GM23338 (cell line): ENCODE measurements at regions not wholly inside any gene's neighbourhood (a gene's known extent, or its start where the extent isn't known, plus 50 kb on each side); places are given as distances from the start of the nearest gene placed in this dataset.
A peak's percentile ranks its signal among the peaks of the same experiment; 100 is the strongest.
"Not testable (repeated sequence)": the region's sequence is repeated elsewhere in the genome, so short reads cannot be mapped to it uniquely, and the experiment has no call there.

Experiments used
- ATAC-seq: fragments of 200-7000 bp; cut with Tn5 transposase; 3 replicates; pipeline ENCODE4 v1.9.1; 2020
- DNase-seq: peaks from one replicate; pipeline ENCODE4 v3.0.0-alpha.2; 2015; ENCODE audit warnings: low spot score
- H2AFZ ChIP-seq: fragments of 200-600 bp; sonication (generic); 2 replicates; pipeline ENCODE4 v1.8.0; 2016; ENCODE audit warnings: antibody characterized with exemption, mild to moderate bottlenecking, moderate library complexity
- H3F3A ChIP-seq: fragments of 200-600 bp; sonication (generic); replicated peaks from 2 replicates; pipeline ENCODE4 v1.8.0; 2017; ENCODE audit warnings: antibody characterized with exemption, mixed run types, low read depth
- H3K27ac ChIP-seq: fragments of 200-600 bp; sonication (generic); 2 replicates; pipeline ENCODE4 v1.6.1; 2016; ENCODE audit warnings: low read depth
- H3K27me3 ChIP-seq: fragments of 200-600 bp; sonication (generic); 2 replicates; pipeline ENCODE4 v1.8.0; 2016; ENCODE audit warnings: mild to moderate bottlenecking, mixed run types, moderate library complexity; ENCODE audit not compliant: insufficient read depth
- H3K36me3 ChIP-seq: fragments of 200-600 bp; sonication (generic); 2 replicates; pipeline ENCODE4 v1.8.0; 2016; ENCODE audit warnings: mild to moderate bottlenecking; ENCODE audit not compliant: insufficient read depth
- H3K4me1 ChIP-seq: fragments of 200-600 bp; sonication (generic); 2 replicates; pipeline ENCODE4 v1.8.0; 2016; ENCODE audit warnings: mild to moderate bottlenecking, moderate library complexity; ENCODE audit not compliant: insufficient read depth
- H3K4me2 ChIP-seq: fragments of 200-600 bp; sonication (generic); 2 replicates; pipeline ENCODE4 v1.7.1; 2017; ENCODE audit warnings: mixed run types
- H3K4me3 ChIP-seq: fragments of 200-600 bp; sonication (generic); 2 replicates; pipeline ENCODE4 v1.6.1; 2016; ENCODE audit warnings: mixed run types
- H3K79me2 ChIP-seq: fragments of 200-600 bp; sonication (generic); replicated peaks from 2 replicates; pipeline ENCODE4 v1.8.0; 2017; ENCODE audit warnings: mild to moderate bottlenecking; ENCODE audit not compliant: insufficient read depth
- H3K9me2 ChIP-seq: fragments of 200-600 bp; sonication (generic); 2 replicates; pipeline ENCODE4 v1.8.0; 2017; ENCODE audit not compliant: insufficient read depth
- H4K20me1 ChIP-seq: fragments of 200-600 bp; sonication (generic); replicated peaks from 2 replicates; pipeline ENCODE4 v1.8.0; 2017; ENCODE audit warnings: mild to moderate bottlenecking; ENCODE audit not compliant: insufficient read depth
- H3K27ac Mint-ChIP-seq: 2 replicates; pipeline ENCODE4 v1.8.0; 2020; ENCODE audit warnings: inconsistent platforms, mild to moderate bottlenecking, moderate library complexity, mixed read lengths
- H3K27me3 Mint-ChIP-seq: 3 replicates; pipeline ENCODE4 v1.8.0; 2022; ENCODE audit warnings: low read depth, mild to moderate bottlenecking, moderate library complexity, mixed read lengths, inconsistent platforms; ENCODE audit not compliant: insufficient read depth, poor library complexity
- H3K36me3 Mint-ChIP-seq: 3 replicates; pipeline ENCODE4 v1.8.0; 2021; ENCODE audit warnings: low read depth, mild to moderate bottlenecking, inconsistent platforms, moderate library complexity, mixed read lengths
- H3K4me1 Mint-ChIP-seq: 3 replicates; pipeline ENCODE4 v1.8.0; 2020; ENCODE audit warnings: mild to moderate bottlenecking, inconsistent platforms, mixed read lengths
- H3K4me3 Mint-ChIP-seq: 3 replicates; pipeline ENCODE4 v1.8.0; 2021; ENCODE audit warnings: moderate library complexity, mild to moderate bottlenecking, inconsistent platforms, mixed read lengths
- H3K9me3 Mint-ChIP-seq: 3 replicates; pipeline ENCODE4 v1.8.0; 2020; ENCODE audit warnings: moderate library complexity, mild to moderate bottlenecking, inconsistent platforms, mixed read lengths
- CTCF ChIP-seq, 2 experiments: fragments of 200-600 bp in 1 of 2; sonication (generic) in 1 of 2; conservative IDR thresholded peaks; 2 replicates each; pipeline versions ENCODE4 v1.5.1 to v1.6.1; 2016 to 2017; ENCODE audit warnings: antibody characterized with exemption in 2 of 2, low read depth in 2 of 2, mild to moderate bottlenecking in 2 of 2, moderate library complexity in 1 of 2

DNA sequence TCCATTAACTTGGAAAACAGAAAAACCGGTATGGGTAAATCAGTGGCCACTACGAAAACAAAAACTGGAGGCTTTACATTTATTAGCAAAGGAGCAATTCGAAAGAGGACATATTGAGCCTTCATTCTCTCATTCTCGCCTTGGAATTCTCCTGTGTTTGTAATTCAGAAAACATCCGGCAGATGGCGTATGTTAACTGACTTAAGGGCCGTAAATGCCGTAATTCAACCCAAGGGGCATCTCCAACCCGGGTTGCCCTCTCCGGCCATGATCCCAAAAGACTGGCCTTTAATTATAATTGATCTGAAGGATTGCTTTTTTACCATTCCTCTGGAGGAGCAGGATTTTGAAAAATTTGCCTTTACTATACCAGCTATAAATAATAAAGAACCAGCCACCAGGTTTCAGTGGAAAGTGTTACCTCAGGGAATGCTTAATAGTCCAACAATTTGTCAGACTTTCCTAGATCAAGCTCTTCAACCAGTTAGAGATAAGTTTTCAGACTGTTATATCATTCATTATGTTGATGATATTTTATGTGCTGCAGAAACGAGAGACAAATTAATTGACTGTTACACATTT, 160.9 kb downstream of the GPX5 start:
- not testable (repeated sequence) for H3K27ac ChIP-seq, H3F3A ChIP-seq, H3K9me2 ChIP-seq, H3K4me3 Mint-ChIP-seq, H3K79me2 ChIP-seq, H3K4me3 ChIP-seq, ATAC-seq, H3K36me3 Mint-ChIP-seq, H3K4me1 ChIP-seq, H3K27ac Mint-ChIP-seq, H3K9me3 Mint-ChIP-seq, H3K4me1 Mint-ChIP-seq, H3K36me3 ChIP-seq, H2AFZ ChIP-seq, H3K27me3 Mint-ChIP-seq, H3K4me2 ChIP-seq, H4K20me1 ChIP-seq
- peak; percentile 79 for TF ChIP-seq CTCF (conservative IDR thresholded peaks at IDR 0.05; ENCODE audit: low read depth in 2 of 2)
- DNase-seq = peak; percentile 92
- peaks cover 12% of the 10 kb centered on the region; the same call in 1 of the 2 replicates for H3K27me3 ChIP-seq

GRCh38 chr6:28687309-28687981, 161.8 kb downstream of the GPX5 start:
- H3K4me3 Mint-ChIP-seq, H4K20me1 ChIP-seq, H3K27ac Mint-ChIP-seq, H3K9me2 ChIP-seq, H3K27ac ChIP-seq, H3K36me3 ChIP-seq, H3K4me3 ChIP-seq, H3K4me2 ChIP-seq, H3K4me1 ChIP-seq, H3K4me1 Mint-ChIP-seq, H3F3A ChIP-seq, H3K79me2 ChIP-seq, H3K36me3 Mint-ChIP-seq, H2AFZ ChIP-seq, ATAC-seq, H3K27me3 Mint-ChIP-seq, DNase-seq, H3K9me3 Mint-ChIP-seq: not testable (repeated sequence)
- peaks cover 18% of the 10 kb centered on the region; the same call in 1 of the 2 replicates for H3K27me3 ChIP-seq

- peaks cover 15% of the 10 kb centered on the region; the same call in 2 of the 3 replicates for H3K9me3 Mint-ChIP-seq
- H3K27ac Mint-ChIP-seq, H3K36me3 ChIP-seq, ATAC-seq, H3K4me3 Mint-ChIP-seq, H3K79me2 ChIP-seq, DNase-seq, H3K4me3 ChIP-seq, H3K9me2 ChIP-seq, H3K27ac ChIP-seq, H4K20me1 ChIP-seq, H3K4me2 ChIP-seq, H3F3A ChIP-seq, H3K36me3 Mint-ChIP-seq, H2AFZ ChIP-seq: not testable (repeated sequence)
- Histone ChIP-seq H3K4me1 (peaks cover 17% of the 10 kb centered on the region), H3K27me3 (peaks cover 63% of the 10 kb centered on the region)
- H3K4me1 Mint-ChIP-seq = peaks cover 23% of the 10 kb centered on the region
- peaks cover 47% of the 10 kb centered on the region for H3K27me3 Mint-ChIP-seq
These were observed 166.3 kb downstream of the GPX5 start for GRCh38 chr6:28691991-28692390.
